Cardiac fibroblast (primary cell): ENCODE measurements at regions not wholly inside any gene's neighbourhood (a gene's known extent, or its start where the extent isn't known, plus 50 kb on each side); places are given as distances from the start of the nearest gene placed in this dataset.
A peak's percentile ranks its signal among the peaks of the same experiment; 100 is the strongest.
"Not testable (repeated sequence)": the region's sequence is repeated elsewhere in the genome, so short reads cannot be mapped to it uniquely, and the experiment has no call there.

Source experiments
- DNase-seq, 2 donors: peaks; one replicate each; pipeline versions ENCODE4 v3.0.0 to v3.0.0-alpha.2; 2010; ENCODE audit warnings: low read depth in 2 of 2
- H3K4me3 ChIP-seq, 2 donors: replicated peaks in 1 of 2; 1 replicate in 1 of 2; 2 replicates in 1 of 2; pipeline ENCODE4 v1.5.1; 2011; ENCODE audit warnings: low read depth in 2 of 2, low read length in 2 of 2, mild to moderate bottlenecking in 2 of 2, moderate library complexity in 1 of 2
- CTCF ChIP-seq: IDR thresholded peaks from one replicate; pipeline ENCODE4 v1.5.1; 2011; ENCODE audit warnings: low read depth, mild to moderate bottlenecking, low read length, inconsistent platforms

- H3K4me3 ChIP-seq = no peak overlapping the region
- TF ChIP-seq CTCF = no peak
- no peak for DNase-seq
Measured at GRCh38 chr7:32212321-32212720, 142.1 kb upstream of the PDE1C start.

- H3K4me3 ChIP-seq = no peak overlapping the region
- DNase-seq = peak in 1 of 2 donors; percentile 23
- peak; percentile 23 for TF ChIP-seq CTCF
Measured at GRCh38 chr7:32206987-32207386, 136.8 kb upstream of the PDE1C start.

GRCh38 chr7:32206488-32206887 lies 136.3 kb upstream of the PDE1C start:
- TF ChIP-seq CTCF = no peak
- no peak for DNase-seq
- H3K4me3 ChIP-seq = no peak overlapping the region

- DNase-seq, H3K4me3 ChIP-seq: not testable (repeated sequence)
Measured at GRCh38 chr7:32205298-32205824, 135.2 kb upstream of the PDE1C start.

- peak; percentile 77 for TF ChIP-seq CTCF
- DNase-seq = peak; percentile 85 to 89
- peak overlapping the region in 1 of 2 donors; percentile 5 for H3K4me3 ChIP-seq
Measured at GRCh38 chr7:32204361-32205018, 134.3 kb upstream of the PDE1C start.

- no peak for TF ChIP-seq CTCF
- H3K4me3 ChIP-seq = no peak overlapping the region
- no peak for DNase-seq
Measured at GRCh38 chr7:32200646-32201045, 130.4 kb upstream of the PDE1C start.

- no peak for DNase-seq
- no peak overlapping the region for H3K4me3 ChIP-seq
- TF ChIP-seq CTCF = no peak
Measured at GRCh38 chr7:32194537-32194936, 124.3 kb upstream of the PDE1C start.
